K562 (cell line): ENCODE measurements at regions not wholly inside any gene's neighbourhood (a gene's known extent, or its start where the extent isn't known, plus 50 kb on each side); places are given as distances from the start of the nearest gene placed in this dataset.

Source experiments
- CHD7 ChIP-seq: fragments of 200-600 bp; sonication (generic); IDR thresholded peaks from one replicate; pipeline ENCODE4 v1.6.1; 2012; ENCODE audit warnings: mild to moderate bottlenecking, low read depth, low read length, inconsistent platforms
- GMEB1 ChIP-seq: fragments of 250-450 bp; sonication (Bioruptor Pico); IDR thresholded peaks from 2 replicates; pipeline ENCODE4 v1.4.0; 2020; ENCODE audit warnings: mild to moderate bottlenecking
- MTA2 ChIP-seq: fragments of 450-650 bp; IDR thresholded peaks from 2 replicates; pipeline ENCODE4 v1.6.1; 2016; ENCODE audit warnings: low read depth
- ZNF318 ChIP-seq, 2 experiments: fragments of 450-650 bp; IDR thresholded peaks; 2 replicates each; pipeline ENCODE4 v1.6.1; 2016; ENCODE audit warnings: mild to moderate bottlenecking in 2 of 2, borderline replicate concordance in 1 of 2, low read depth in 1 of 2, moderate library complexity in 1 of 2

DNA sequence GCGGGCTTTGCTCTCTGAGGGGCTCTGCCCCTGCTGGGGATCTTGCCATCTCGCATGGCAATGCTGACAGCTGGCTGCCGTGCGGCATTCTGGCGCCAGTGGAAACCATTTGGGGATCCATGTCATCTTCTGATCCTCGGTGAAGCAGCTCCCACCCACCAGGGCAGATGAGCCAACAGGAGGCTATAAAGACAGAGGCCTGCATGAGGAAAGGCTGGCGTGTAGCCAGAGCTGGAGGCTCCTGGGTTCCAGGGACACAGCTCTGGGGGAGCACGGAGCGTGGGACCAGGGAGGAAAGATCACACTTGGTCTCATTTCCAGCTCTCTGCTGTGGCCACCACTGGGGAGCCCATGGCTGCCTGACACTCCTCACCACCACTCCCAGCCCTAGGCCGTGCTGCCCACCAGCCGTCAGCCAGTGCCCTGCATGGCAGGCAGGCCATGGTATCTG is 145.8 kb downstream of the ZFP36L2 start (continued):
- TF ChIP-seq CHD7 (no peak), MTA2 (no peak), GMEB1 (CRISPR knock-in tag) (no peak), ZNF318 (IDR thresholded peaks at IDR 0.05; ENCODE audit: borderline replicate concordance in 1 of 2, low read depth in 1 of 2) (no peak)
